ENCODE measurements at regions not wholly inside any gene's neighbourhood (a gene's known extent, or its start where the extent isn't known, plus 50 kb on each side); places are given as distances from the start of the nearest gene placed in this dataset.

DNA sequence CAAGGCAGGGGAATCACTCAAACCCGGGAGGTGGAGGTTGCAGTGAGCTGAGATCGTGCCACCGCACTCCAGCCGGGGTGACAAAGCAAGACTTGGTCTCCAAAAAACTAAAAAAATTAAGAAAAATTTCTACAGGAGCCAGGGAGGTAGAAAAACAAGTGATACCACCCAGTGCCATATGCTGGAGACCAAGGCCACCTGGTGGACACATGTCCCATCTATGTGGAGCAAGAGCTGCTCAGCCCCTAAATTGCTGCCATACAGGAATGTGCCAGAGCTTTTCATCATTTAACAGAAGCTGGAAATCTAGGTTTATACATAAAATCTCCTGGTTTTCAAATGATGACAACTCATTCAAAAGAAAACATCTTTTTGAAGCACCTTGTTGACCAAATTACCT lies 61.4 kb upstream of the ELK3 start:
- TF ChIP-seq RAD21 (IDR thresholded peaks at IDR 0.05; ENCODE audit: low read length) (no peak), POLR2A (IDR thresholded peaks at IDR 0.05; ENCODE audit: low read depth, low read length) (no peak), CEBPB (IDR thresholded peaks at IDR 0.05; ENCODE audit: low read depth, low read length) (no peak), MXI1 (IDR thresholded peaks at IDR 0.05; ENCODE audit: borderline replicate concordance, low read depth, low read length) (no peak), MAZ (IDR thresholded peaks at IDR 0.05; ENCODE audit: borderline replicate concordance, low read depth, low read length) (no peak)
- TF ChIP-seq, protein P1, sequence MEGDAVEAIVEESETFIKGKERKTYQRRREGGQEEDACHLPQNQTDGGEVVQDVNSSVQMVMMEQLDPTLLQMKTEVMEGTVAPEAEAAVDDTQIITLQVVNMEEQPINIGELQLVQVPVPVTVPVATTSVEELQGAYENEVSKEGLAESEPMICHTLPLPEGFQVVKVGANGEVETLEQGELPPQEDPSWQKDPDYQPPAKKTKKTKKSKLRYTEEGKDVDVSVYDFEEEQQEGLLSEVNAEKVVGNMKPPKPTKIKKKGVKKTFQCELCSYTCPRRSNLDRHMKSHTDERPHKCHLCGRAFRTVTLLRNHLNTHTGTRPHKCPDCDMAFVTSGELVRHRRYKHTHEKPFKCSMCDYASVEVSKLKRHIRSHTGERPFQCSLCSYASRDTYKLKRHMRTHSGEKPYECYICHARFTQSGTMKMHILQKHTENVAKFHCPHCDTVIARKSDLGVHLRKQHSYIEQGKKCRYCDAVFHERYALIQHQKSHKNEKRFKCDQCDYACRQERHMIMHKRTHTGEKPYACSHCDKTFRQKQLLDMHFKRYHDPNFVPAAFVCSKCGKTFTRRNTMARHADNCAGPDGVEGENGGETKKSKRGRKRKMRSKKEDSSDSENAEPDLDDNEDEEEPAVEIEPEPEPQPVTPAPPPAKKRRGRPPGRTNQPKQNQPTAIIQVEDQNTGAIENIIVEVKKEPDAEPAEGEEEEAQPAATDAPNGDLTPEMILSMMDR (conservative IDR thresholded peaks at IDR 0.05; ENCODE audit: low read depth, low read length), result no peak
- TF ChIP-seq, protein P2, sequence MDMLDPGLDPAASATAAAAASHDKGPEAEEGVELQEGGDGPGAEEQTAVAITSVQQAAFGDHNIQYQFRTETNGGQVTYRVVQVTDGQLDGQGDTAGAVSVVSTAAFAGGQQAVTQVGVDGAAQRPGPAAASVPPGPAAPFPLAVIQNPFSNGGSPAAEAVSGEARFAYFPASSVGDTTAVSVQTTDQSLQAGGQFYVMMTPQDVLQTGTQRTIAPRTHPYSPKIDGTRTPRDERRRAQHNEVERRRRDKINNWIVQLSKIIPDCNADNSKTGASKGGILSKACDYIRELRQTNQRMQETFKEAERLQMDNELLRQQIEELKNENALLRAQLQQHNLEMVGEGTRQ (IDR thresholded peaks at IDR 0.05; ENCODE audit: low read depth, low read length), result no peak

All from IMR-90 (cell line).